Right lobe of liver (tissue), 6 donors: ENCODE measurements at regions not wholly inside any gene's neighbourhood (a gene's known extent, or its start where the extent isn't known, plus 50 kb on each side); places are given as distances from the start of the nearest gene placed in this dataset.
"Not testable (repeated sequence)": the region's sequence is repeated elsewhere in the genome, so short reads cannot be mapped to it uniquely, and the experiment has no call there.

Experiments used
- ATAC-seq, 4 donors: fragments of 200-7000 bp; cut with Tn5 transposase; one replicate each; pipeline ENCODE4 v1.9.1; 2020; ENCODE audit warnings: mild to moderate bottlenecking in 4 of 4, moderate library complexity in 4 of 4
- DNase-seq, 3 donors: peaks; one replicate each; pipeline ENCODE4 v3.0.0-alpha.2; 2020
- H3K27ac ChIP-seq, 3 donors: fragments of 200-600 bp; one replicate each; pipeline ENCODE4 v1.8.0; 2022
- H3K27me3 ChIP-seq, 2 donors: fragments of 200-600 bp; one replicate each; pipeline ENCODE4 v1.8.0; 2022
- H3K36me3 ChIP-seq, 4 donors: fragments of 200-600 bp; sonication (generic) in 1 of 4; one replicate each; pipeline versions ENCODE4 v1.5.1 to v1.8.0; 2017 to 2022; ENCODE audit warnings: control low read depth in 1 of 4
- H3K4me1 ChIP-seq, 4 donors: fragments of 200-600 bp; sonication (generic) in 1 of 4; one replicate each; pipeline versions ENCODE4 v1.5.1 to v1.8.0; 2017 to 2022; ENCODE audit warnings: control low read depth in 1 of 4
- H3K4me3 ChIP-seq, 3 donors: fragments of 200-600 bp; one replicate each; pipeline ENCODE4 v1.8.0; 2022
- H3K9me3 ChIP-seq, 4 donors: fragments of 200-600 bp; sonication (generic) in 1 of 4; one replicate each; pipeline versions ENCODE4 v1.5.1 to v1.8.0; 2017 to 2022; ENCODE audit warnings: control low read depth in 1 of 4
- POLR2A ChIP-seq: fragments of 450-650 bp; IDR thresholded peaks from one replicate; pipeline ENCODE4 v1.6.1; 2017; ENCODE audit warnings: antibody characterized with exemption, mild to moderate bottlenecking
- WGBS: methylation state at CpG from one replicate; pipeline ENCODE4 v1.1.6; 2018; ENCODE audit warnings: low coverage, low lambda C conversion rate; ENCODE audit not compliant: insufficient coverage; ENCODE audit errors: missing lambda C conversion rate; 5-methylcytosine and 5-hydroxymethylcytosine counted together
- intact Hi-C, 2 donors: fragments of 100-400 bp; cut with DNase I; formaldehyde crosslinking; loops; one replicate each; pipeline versions ENCODE4 v1.11.2 to v1.14.1; 2022
- TF ChIP-seq, protein P1 (sequence below), 4 donors: fragments of 200-600 bp in 3 of 4; fragments of 450-650 bp in 1 of 4; IDR thresholded peaks; one replicate each; pipeline versions ENCODE4 v1.5.1 to v1.8.0; 2016 to 2022; ENCODE audit warnings: antibody characterized with exemption in 4 of 4, mild to moderate bottlenecking in 2 of 4
- donor health status: DM: no; HTN: yes; CAD: no.
- donor health status: DM: no; HTN: no; CAD: no.
- donor health status: DM: no; HTN: no; CAD: no.
- donor health status: DM: no; HTN: yes; CAD: no.
- donor health status: DM: no; HTN: yes; CAD: no.

DNA sequence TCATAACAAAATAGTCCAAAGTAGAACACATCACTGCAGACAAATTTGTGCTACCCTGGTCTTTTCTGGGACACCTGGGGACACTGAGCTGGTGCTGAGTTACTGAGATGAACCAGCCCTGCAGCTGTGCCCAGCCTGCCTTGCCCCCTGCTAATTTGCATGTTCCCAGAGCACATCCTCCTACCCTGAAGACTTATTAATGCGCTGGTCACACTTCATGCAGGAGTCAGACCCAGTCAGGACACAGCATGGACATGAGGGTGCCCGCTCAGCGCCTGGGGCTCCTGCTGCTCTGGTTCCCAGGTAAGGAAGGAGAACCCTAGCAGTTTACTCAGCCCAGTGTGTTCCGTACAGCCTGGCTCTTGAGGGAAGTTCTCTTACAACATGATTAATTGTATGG is 1518.3 kb downstream of the RPIA start:
- TF ChIP-seq, protein P1, sequence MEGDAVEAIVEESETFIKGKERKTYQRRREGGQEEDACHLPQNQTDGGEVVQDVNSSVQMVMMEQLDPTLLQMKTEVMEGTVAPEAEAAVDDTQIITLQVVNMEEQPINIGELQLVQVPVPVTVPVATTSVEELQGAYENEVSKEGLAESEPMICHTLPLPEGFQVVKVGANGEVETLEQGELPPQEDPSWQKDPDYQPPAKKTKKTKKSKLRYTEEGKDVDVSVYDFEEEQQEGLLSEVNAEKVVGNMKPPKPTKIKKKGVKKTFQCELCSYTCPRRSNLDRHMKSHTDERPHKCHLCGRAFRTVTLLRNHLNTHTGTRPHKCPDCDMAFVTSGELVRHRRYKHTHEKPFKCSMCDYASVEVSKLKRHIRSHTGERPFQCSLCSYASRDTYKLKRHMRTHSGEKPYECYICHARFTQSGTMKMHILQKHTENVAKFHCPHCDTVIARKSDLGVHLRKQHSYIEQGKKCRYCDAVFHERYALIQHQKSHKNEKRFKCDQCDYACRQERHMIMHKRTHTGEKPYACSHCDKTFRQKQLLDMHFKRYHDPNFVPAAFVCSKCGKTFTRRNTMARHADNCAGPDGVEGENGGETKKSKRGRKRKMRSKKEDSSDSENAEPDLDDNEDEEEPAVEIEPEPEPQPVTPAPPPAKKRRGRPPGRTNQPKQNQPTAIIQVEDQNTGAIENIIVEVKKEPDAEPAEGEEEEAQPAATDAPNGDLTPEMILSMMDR (IDR thresholded peaks at IDR 0.05) = no peak
- TF ChIP-seq POLR2A = no peak
- H3K9me3 ChIP-seq = no peaks in the 10 kb centered on the region
- ATAC-seq = no peak
- no peak overlapping the region for H3K4me3 ChIP-seq
- no peaks in the 10 kb centered on the region for H3K36me3 ChIP-seq
- no peak for DNase-seq
- no peaks in the 10 kb centered on the region for H3K27me3 ChIP-seq
- intact Hi-C loops = no loop called here
- H3K27ac ChIP-seq = no peak overlapping the region
- no peaks in the 10 kb centered on the region for H3K4me1 ChIP-seq
- 78% methylated on average over 3 of the region's 4 CpGs for WGBS

DNA sequence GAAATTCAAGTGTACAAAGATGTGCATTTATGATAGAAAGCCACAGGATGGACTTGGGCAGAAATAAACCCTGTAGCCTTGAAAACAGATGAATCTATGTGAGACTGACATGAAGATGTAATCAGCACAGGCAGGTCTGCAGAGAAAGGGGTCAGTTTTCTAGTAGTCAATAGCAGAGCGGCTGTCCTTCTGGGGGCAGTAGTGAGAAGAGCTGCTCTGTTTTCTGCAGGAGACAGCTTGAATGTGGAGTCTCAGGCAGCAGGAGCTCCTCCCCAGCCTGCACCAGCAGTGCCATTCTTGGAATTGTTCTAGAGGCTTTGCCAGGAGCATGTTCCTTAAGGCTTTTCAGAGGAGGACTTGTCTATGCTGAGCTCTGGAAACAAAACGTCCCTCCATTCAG is 1524.4 kb downstream of the RPIA start:
- intact Hi-C loops, H3K4me1 ChIP-seq, H3K27me3 ChIP-seq, H3K4me3 ChIP-seq, H3K27ac ChIP-seq, ATAC-seq, H3K36me3 ChIP-seq, DNase-seq, H3K9me3 ChIP-seq: not testable (repeated sequence)
- WGBS = 0% methylated on average over 1 of the region's 2 CpGs

DNA sequence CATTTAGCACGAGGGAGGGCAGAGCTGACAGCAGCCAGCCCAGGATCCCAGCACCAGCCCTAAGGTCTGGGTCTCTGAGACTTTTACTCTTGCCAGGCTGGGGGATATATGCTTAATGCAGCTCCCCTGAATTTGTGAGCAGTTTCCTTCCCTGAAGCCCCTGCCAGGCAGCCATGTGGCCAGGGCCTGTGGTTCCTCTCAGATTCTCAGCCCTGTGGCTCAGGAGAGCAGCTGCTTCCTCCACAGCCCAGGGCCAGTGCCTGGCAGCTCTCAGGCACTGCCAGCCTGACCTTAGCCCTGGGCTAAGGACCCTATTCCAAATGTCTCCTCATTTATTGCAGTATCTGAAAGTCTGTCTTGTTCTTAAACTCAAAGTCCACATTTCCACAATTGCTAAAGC is 1525.3 kb downstream of the RPIA start:
- H3K27ac ChIP-seq, ATAC-seq, H3K36me3 ChIP-seq, H3K27me3 ChIP-seq, H3K9me3 ChIP-seq, intact Hi-C loops, H3K4me1 ChIP-seq, DNase-seq, H3K4me3 ChIP-seq: not testable (repeated sequence)
- 20% methylated on average over 1 of the region's 1 CpG for WGBS

DNA sequence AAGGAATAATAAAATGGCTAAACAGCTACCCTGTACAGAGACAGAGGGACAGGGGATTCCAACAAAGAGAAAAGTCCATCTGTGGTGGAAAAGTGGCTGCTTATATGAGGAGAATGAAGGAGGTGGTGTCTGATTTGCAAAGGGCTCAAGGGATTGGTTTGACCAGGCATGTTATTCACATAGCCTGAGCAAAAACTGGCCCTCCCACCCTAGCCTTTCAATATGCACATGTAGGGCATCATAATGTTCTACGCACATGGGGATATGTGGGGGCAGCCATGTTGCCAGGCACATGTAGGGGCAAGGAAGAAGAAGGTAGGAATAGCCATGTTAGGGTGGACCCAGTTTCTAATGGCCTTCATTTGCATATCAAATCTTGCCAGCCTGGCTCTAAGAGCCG is 1527.1 kb downstream of the RPIA start:
- H3K36me3 ChIP-seq, H3K9me3 ChIP-seq, H3K27ac ChIP-seq, DNase-seq, H3K27me3 ChIP-seq, H3K4me1 ChIP-seq, H3K4me3 ChIP-seq, ATAC-seq, intact Hi-C loops: not testable (repeated sequence)
- WGBS = 40% methylated on average over 1 of the region's 2 CpGs

DNA sequence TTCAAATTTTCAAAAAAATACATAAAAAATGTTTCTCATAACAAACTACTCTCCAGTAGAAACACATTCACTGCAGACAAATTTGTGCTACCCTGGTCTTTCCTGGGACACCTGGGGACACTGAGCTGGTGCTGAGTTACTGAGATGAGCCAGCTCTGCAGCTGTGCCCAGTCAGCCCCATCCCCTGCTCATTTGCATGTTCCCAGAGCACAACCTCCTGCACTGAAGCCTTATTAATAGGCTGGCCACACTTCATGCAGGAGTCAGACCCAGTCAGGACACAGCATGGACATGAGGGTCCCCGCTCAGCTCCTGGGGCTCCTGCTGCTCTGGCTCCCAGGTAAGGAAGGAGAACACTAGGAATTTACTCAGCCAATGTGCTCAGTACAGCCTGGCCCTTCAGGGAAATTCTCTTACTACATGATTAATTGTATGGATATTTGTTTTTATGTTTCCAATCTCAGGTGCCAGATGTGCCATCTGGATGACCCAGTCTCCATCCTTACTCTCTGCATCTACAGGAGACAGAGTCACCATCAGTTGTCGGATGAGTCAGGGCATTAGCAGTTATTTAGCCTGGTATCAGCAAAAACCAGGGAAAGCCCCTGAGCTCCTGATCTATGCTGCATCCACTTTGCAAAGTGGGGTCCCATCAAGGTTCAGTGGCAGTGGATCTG is 1529.3 kb downstream of the RPIA start:
- H3K4me3 ChIP-seq, H3K36me3 ChIP-seq, ATAC-seq, H3K4me1 ChIP-seq, intact Hi-C loops, H3K27me3 ChIP-seq, H3K27ac ChIP-seq, H3K9me3 ChIP-seq, DNase-seq: not testable (repeated sequence)
- 45% methylated on average over 2 of the region's 2 CpGs for WGBS

DNA sequence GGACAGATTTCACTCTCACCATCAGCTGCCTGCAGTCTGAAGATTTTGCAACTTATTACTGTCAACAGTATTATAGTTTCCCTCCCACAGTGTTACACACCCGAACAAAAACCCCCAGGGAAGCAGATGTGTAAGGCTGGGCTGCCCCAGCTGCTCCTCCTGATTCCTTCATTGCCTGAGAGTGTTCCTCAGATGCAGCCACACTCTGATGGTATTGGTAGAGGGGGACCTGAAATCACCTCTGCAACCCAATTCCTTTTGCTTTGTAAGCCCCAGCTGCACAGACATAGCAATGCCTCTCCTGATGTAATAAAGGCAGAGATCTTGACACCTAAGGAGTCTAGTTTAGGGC is 1529.8 kb downstream of the RPIA start:
- H3K27me3 ChIP-seq = no peaks in the 10 kb centered on the region
- TF ChIP-seq, protein P1 (IDR thresholded peaks at IDR 0.05) = no peak
- TF ChIP-seq POLR2A = no peak
- no peak for ATAC-seq
- DNase-seq = no peak
- H3K27ac ChIP-seq = no peak overlapping the region
- WGBS = 14% methylated on average over 1 of the region's 1 CpG
- intact Hi-C loops = no loop called here
- no peaks in the 10 kb centered on the region for H3K4me1 ChIP-seq
- H3K9me3 ChIP-seq = no peaks in the 10 kb centered on the region
- H3K36me3 ChIP-seq = no peaks in the 10 kb centered on the region
- no peak overlapping the region for H3K4me3 ChIP-seq

DNA sequence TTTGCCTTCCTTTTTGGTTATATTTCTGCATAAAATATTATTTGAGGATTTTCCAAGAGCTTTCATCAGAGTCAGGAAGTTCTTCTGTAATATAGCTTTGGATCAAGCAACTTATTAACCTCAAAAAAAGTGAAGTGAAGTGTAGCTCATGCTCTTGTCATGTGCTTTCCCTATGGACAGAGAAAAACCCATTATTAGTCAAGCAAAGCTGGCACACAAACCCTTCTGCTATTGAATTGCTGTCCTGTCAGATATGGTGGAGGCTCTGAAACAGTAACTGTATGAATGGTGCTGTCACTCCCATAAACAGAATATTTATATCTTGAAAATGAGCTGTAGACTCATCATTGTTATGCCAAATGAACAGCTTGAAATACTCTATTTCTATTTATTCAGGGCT is 1533.3 kb downstream of the RPIA start:
- H3K27me3 ChIP-seq, DNase-seq, H3K36me3 ChIP-seq, intact Hi-C loops, ATAC-seq, H3K4me1 ChIP-seq, H3K27ac ChIP-seq, H3K4me3 ChIP-seq, H3K9me3 ChIP-seq: not testable (repeated sequence)
